Activated B cell treated with CpG ODN at 0.5 μM for 24 hours (primary cell): ENCODE measurements at regions not wholly inside any gene's neighbourhood (a gene's known extent, or its start where the extent isn't known, plus 50 kb on each side); places are given as distances from the start of the nearest gene placed in this dataset.

Experiments
- ATAC-seq: fragments of 200-7000 bp; cut with Tn5 transposase; one replicate; pipeline ENCODE4 v1.10.0; 2021; ENCODE audit warnings: low read depth, mild to moderate bottlenecking, moderate library complexity
- CTCF ChIA-PET: fragments of 350-600 bp; sonication (Branson Sonifier 250); formaldehyde crosslinking; loops from one replicate; lab custom pipeline; 2021; ENCODE audit warnings: antibody characterized with exemption; lab: Charles Lee
- POLR2A ChIA-PET: fragments of 350-600 bp; sonication (Branson Sonifier 250); formaldehyde crosslinking; loops from one replicate; lab custom pipeline; 2021; ENCODE audit warnings: antibody characterized with exemption; lab: Charles Lee
- DNase-seq: peaks from one replicate; pipeline ENCODE4 v3.0.0; 2022
- H3K27ac Mint-ChIP-seq: one replicate; pipeline ENCODE4 v1.8.0; 2020; ENCODE audit warnings: mixed read lengths
- H3K27me3 Mint-ChIP-seq: one replicate; pipeline ENCODE4 v1.8.0; 2021; ENCODE audit warnings: mixed read lengths
- H3K36me3 Mint-ChIP-seq: one replicate; pipeline ENCODE4 v1.8.0; 2021; ENCODE audit warnings: low read depth, mixed read lengths
- H3K4me1 Mint-ChIP-seq: one replicate; pipeline ENCODE4 v1.8.0; 2021; ENCODE audit warnings: mixed read lengths
- H3K4me3 Mint-ChIP-seq: one replicate; pipeline ENCODE4 v1.8.0; 2020; ENCODE audit warnings: mild to moderate bottlenecking, mixed read lengths
- H3K9me3 Mint-ChIP-seq: one replicate; pipeline ENCODE4 v1.8.0; 2020; ENCODE audit warnings: mixed read lengths
- CTCF ChIP-seq: fragments of 200-600 bp; IDR thresholded peaks from one replicate; pipeline ENCODE4 v1.8.0; 2022; ENCODE audit warnings: antibody characterized with exemption, mild to moderate bottlenecking
- intact Hi-C: fragments of 100-400 bp; cut with micrococcal nuclease; formaldehyde crosslinking; loops from one replicate; pipeline ENCODE4 v1.15.1; 2024

- ATAC-seq (no peak), DNase-seq (no peak)
- Mint-ChIP-seq H3K4me3 (no peak overlapping the region), H3K4me1 (no peaks in the 10 kb centered on the region), H3K36me3 (no peaks in the 10 kb centered on the region), H3K9me3 (no peaks in the 10 kb centered on the region), H3K27ac (no peak overlapping the region), H3K27me3 (no peaks in the 10 kb centered on the region)
- ChIA-PET POLR2A (no interaction called here), CTCF (no interaction called here)
- intact Hi-C loops, result no loop called here
- TF ChIP-seq CTCF, result no peak
Observed at GRCh38 chr1:102586022-102586421, 522.3 kb downstream of the COL11A1 start.

DNA sequence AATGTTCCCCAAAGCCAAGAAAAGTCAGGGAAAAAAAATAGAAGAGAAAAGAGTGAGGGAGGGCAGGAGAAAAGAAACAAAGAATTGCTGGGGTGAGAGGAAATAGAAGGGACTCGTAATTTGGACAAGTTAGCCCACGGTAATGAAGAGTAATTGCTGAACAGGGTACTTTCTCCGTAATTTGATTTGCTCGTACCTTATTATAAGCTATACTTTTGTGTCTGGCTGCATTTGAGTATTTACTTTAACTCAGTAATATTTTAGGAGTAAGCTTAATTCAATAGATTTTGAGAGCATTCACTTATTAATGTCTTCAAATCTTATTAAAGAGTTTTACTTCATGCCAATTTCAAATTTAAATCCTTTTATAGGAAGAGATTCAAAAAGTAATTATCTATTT lies 527.5 kb downstream of the COL11A1 start:
- intact Hi-C loops, result no loop called here
- Mint-ChIP-seq H3K4me3 (no peak overlapping the region), H3K27ac (no peak overlapping the region), H3K9me3 (peaks cover 2% of the 10 kb centered on the region), H3K27me3 (no peaks in the 10 kb centered on the region), H3K36me3 (no peaks in the 10 kb centered on the region), H3K4me1 (no peaks in the 10 kb centered on the region)
- ChIA-PET POLR2A (no interaction called here), CTCF (no interaction called here)
- ATAC-seq (no peak), DNase-seq (no peak)
- no peak for TF ChIP-seq CTCF

GRCh38 chr1:102578804-102579203 lies 529.5 kb downstream of the COL11A1 start:
- Mint-ChIP-seq H3K27me3 (no peaks in the 10 kb centered on the region), H3K36me3 (no peaks in the 10 kb centered on the region), H3K4me1 (no peaks in the 10 kb centered on the region), H3K27ac (no peak overlapping the region), H3K9me3 (peaks cover 2% of the 10 kb centered on the region), H3K4me3 (no peak overlapping the region)
- ChIA-PET CTCF (no interaction called here), POLR2A (no interaction called here)
- intact Hi-C loops, result no loop called here
- ATAC-seq (no peak), DNase-seq (no peak)
- TF ChIP-seq CTCF, result no peak

DNA sequence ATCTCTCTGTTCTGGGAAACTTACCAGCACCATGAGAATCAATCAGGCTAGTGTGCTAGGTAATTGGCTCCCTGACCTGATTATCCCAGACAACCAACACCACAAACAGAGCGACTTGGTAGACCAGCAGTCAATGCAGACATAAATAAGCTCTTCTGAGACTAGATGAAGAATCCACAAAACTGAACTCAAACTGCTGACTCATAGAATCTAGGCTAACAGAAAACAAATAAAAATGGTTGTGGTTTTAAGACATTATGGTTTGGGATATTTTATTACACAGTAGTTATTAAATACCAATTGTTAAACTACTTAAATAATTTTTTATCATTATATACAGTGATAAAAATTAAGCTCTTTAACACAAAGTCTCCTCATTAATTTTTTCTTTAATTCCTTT lies 535.7 kb downstream of the COL11A1 start:
- TF ChIP-seq CTCF, result no peak
- CTCF ChIA-PET, result no interaction called here
- DNase-seq (no peak), ATAC-seq (no peak)
- Mint-ChIP-seq H3K27ac (no peak overlapping the region), H3K36me3 (no peaks in the 10 kb centered on the region), H3K27me3 (no peaks in the 10 kb centered on the region), H3K4me1 (no peaks in the 10 kb centered on the region), H3K4me3 (no peak overlapping the region), H3K9me3 (no peaks in the 10 kb centered on the region)
- intact Hi-C loops, result no loop called here
- POLR2A ChIA-PET, result no interaction called here

GRCh38 chr1:102566182-102566581 lies 542.1 kb downstream of the COL11A1 start:
- Mint-ChIP-seq H3K27ac (no peak overlapping the region), H3K4me3 (no peak overlapping the region), H3K27me3 (no peaks in the 10 kb centered on the region), H3K9me3 (no peaks in the 10 kb centered on the region), H3K36me3 (no peaks in the 10 kb centered on the region), H3K4me1 (no peaks in the 10 kb centered on the region)
- intact Hi-C loops, result no loop called here
- CTCF ChIA-PET, result no interaction called here
- ATAC-seq (no peak), DNase-seq (no peak)
- no peak for TF ChIP-seq CTCF
- POLR2A ChIA-PET, result no interaction called here
